ENCODE measurements at regions not wholly inside any gene's neighbourhood (a gene's known extent, or its start where the extent isn't known, plus 50 kb on each side); places are given as distances from the start of the nearest gene placed in this dataset.

- dilution Hi-C loops (cut with MboI; ENCODE audit: extremely low pct_ligation_motif_present, low sequenced_read_pairs) (no loop called here), intact Hi-C loops (cut with micrococcal nuclease) (no loop called here)
- POLR2A ChIA-PET, result no interaction called here
- CTCF ChIA-PET, result interaction anchor here (1.0 kb wide), 1 partner anchor 13 kb away, joined by 4 read pairs; no protein-coding TSS in a partner anchor
- Histone ChIP-seq H4K20me1 (replicated peaks; ENCODE audit: control insufficient read depth, extremely low read depth, insufficient read depth, low read length) (no peaks in the 10 kb centered on the region), H3K4me3 (replicated peaks in 1 of 3; ENCODE audit: insufficient read depth in 1 of 3, low read depth in 1 of 3, low read length in 3 of 3) (no peak overlapping the region), H3K4me2 (ENCODE audit: insufficient read depth, low read length) (no peak overlapping the region), H3K9me1 (replicated peaks; ENCODE audit: control insufficient read depth, extremely low read depth, insufficient read depth, low read length) (no peaks in the 10 kb centered on the region), H3K79me2 (ENCODE audit: control insufficient read depth, insufficient read depth, low read length) (no peaks in the 10 kb centered on the region), H3K27me3 (ENCODE audit: control insufficient read depth in 2 of 2, insufficient read depth in 2 of 2, low read length in 2 of 2) (no peaks in the 10 kb centered on the region), H3K4me1 (ENCODE audit: control insufficient read depth, extremely low read depth, insufficient read depth, low read length) (no peaks in the 10 kb centered on the region), H2AFZ (ENCODE audit: low read depth, low read length) (no peak overlapping the region), H3K36me3 (ENCODE audit: control insufficient read depth in 2 of 2, extremely low read depth in 1 of 2, insufficient read depth in 2 of 2, low read length in 2 of 2) (no peaks in the 10 kb centered on the region), H3K9me3 (replicated peaks; ENCODE audit: control insufficient read depth, insufficient read depth, low read length) (no peaks in the 10 kb centered on the region), H3K27ac (ENCODE audit: insufficient read depth, low read depth, low read length) (no peak overlapping the region), H3K9ac (replicated peaks; ENCODE audit: extremely low read depth, insufficient read depth, low read length) (no peak overlapping the region)
- TF ChIP-seq MAX (IDR thresholded peaks at IDR 0.05; ENCODE audit: insufficient read depth, insufficient read length) (no peak), GATA2 (IDR thresholded peaks at IDR 0.05; ENCODE audit: insufficient read depth, insufficient read length, low read depth, low read length) (no peak), CTCF (IDR thresholded peaks at IDR 0.05; ENCODE audit: extremely low read depth in 1 of 2, insufficient read depth in 1 of 2, low read depth in 1 of 2, low read length in 2 of 2) (no peak), POLR2AphosphoS5 (IDR thresholded peaks at IDR 0.05; ENCODE audit: insufficient read depth, low read depth, low read length) (no peak), JUN (IDR thresholded peaks at IDR 0.05; ENCODE audit: borderline replicate concordance, insufficient read depth, insufficient read length, low read depth) (no peak), EZH2 (IDR thresholded peaks at IDR 0.05; ENCODE audit: borderline replicate concordance, low read depth, low read length, severe bottlenecking) (no peak), MYC (IDR thresholded peaks at IDR 0.05; ENCODE audit: low read depth, low read length) (no peak), FOS (IDR thresholded peaks at IDR 0.05; ENCODE audit: borderline replicate concordance, insufficient read depth, low read length) (no peak), POLR2A (IDR thresholded peaks at IDR 0.05; ENCODE audit: low read depth, low read length) (no peak)
- DNase-seq (ENCODE audit: low read depth, low spot score) (no peak), FAIRE-seq (no peak)
- no TSS peak for BruUV-seq (replicated peaks)
Observed at GRCh38 chr14:85142982-85143381, 387.0 kb upstream of the FLRT2 start.
